ENCODE measurements at regions not wholly inside any gene's neighbourhood (a gene's known extent, or its start where the extent isn't known, plus 50 kb on each side); places are given as distances from the start of the nearest gene placed in this dataset.

GRCh38 chr6:23175391-23175790, 606.0 kb downstream of the HDGFL1 start:
- dilution Hi-C loops (cut with MboI; ENCODE audit: extremely low pct_ligation_motif_present, low sequenced_read_pairs) = no loop called here
- ChIA-PET POLR2A (no interaction called here), CTCF (no interaction called here)
- H3K4me2 ChIP-seq (ENCODE audit: insufficient read depth, low read length) = no peak overlapping the region
- no peaks in the 10 kb centered on the region for H3K27me3 ChIP-seq (ENCODE audit: control insufficient read depth in 2 of 2, insufficient read depth in 2 of 2, low read length in 2 of 2)
- no peaks in the 10 kb centered on the region for H3K36me3 ChIP-seq (ENCODE audit: control insufficient read depth in 2 of 2, extremely low read depth in 1 of 2, insufficient read depth in 2 of 2, low read length in 2 of 2)
- H3K79me2 ChIP-seq (ENCODE audit: control insufficient read depth, insufficient read depth, low read length) = no peaks in the 10 kb centered on the region
- no TSS peak for BruUV-seq (replicated peaks)
- no peak overlapping the region for H3K9ac ChIP-seq (replicated peaks; ENCODE audit: extremely low read depth, insufficient read depth, low read length)
- H3K4me3 ChIP-seq (replicated peaks in 1 of 3; ENCODE audit: insufficient read depth in 1 of 3, low read depth in 1 of 3, low read length in 3 of 3) = no peak overlapping the region
- H3K9me1 ChIP-seq (replicated peaks; ENCODE audit: control insufficient read depth, extremely low read depth, insufficient read depth, low read length) = no peaks in the 10 kb centered on the region
- H3K4me1 ChIP-seq (ENCODE audit: control insufficient read depth, extremely low read depth, insufficient read depth, low read length) = no peaks in the 10 kb centered on the region
- no peak for FAIRE-seq
- H4K20me1 ChIP-seq (replicated peaks; ENCODE audit: control insufficient read depth, extremely low read depth, insufficient read depth, low read length) = no peaks in the 10 kb centered on the region
- TF ChIP-seq POLR2A (IDR thresholded peaks at IDR 0.05; ENCODE audit: low read depth, low read length) (no peak), POLR2AphosphoS5 (IDR thresholded peaks at IDR 0.05; ENCODE audit: insufficient read depth, low read depth, low read length) (no peak), FOS (IDR thresholded peaks at IDR 0.05; ENCODE audit: borderline replicate concordance, insufficient read depth, low read length) (no peak), GATA2 (IDR thresholded peaks at IDR 0.05; ENCODE audit: insufficient read depth, insufficient read length, low read depth, low read length) (no peak), EZH2 (IDR thresholded peaks at IDR 0.05; ENCODE audit: borderline replicate concordance, low read depth, low read length, severe bottlenecking) (no peak)
- H2AFZ ChIP-seq (ENCODE audit: low read depth, low read length) = no peak overlapping the region
- intact Hi-C loops (cut with micrococcal nuclease) = no loop called here
- no peaks in the 10 kb centered on the region for H3K9me3 ChIP-seq (replicated peaks; ENCODE audit: control insufficient read depth, insufficient read depth, low read length)
- DNase-seq (ENCODE audit: low read depth, low spot score) = no peak
- H3K27ac ChIP-seq (ENCODE audit: insufficient read depth, low read depth, low read length) = no peak overlapping the region

GRCh38 chr6:23176471-23176870, 607.1 kb downstream of the HDGFL1 start:
- POLR2A ChIA-PET = no interaction called here
- no peaks in the 10 kb centered on the region for H3K36me3 ChIP-seq (ENCODE audit: control insufficient read depth in 2 of 2, extremely low read depth in 1 of 2, insufficient read depth in 2 of 2, low read length in 2 of 2)
- TF ChIP-seq EZH2 (IDR thresholded peaks at IDR 0.05; ENCODE audit: borderline replicate concordance, low read depth, low read length, severe bottlenecking) (no peak), GATA2 (IDR thresholded peaks at IDR 0.05; ENCODE audit: insufficient read depth, insufficient read length, low read depth, low read length) (no peak), MYC (IDR thresholded peaks at IDR 0.05; ENCODE audit: low read depth, low read length) (no peak), MAX (IDR thresholded peaks at IDR 0.05; ENCODE audit: insufficient read depth, insufficient read length) (no peak), POLR2AphosphoS5 (IDR thresholded peaks at IDR 0.05; ENCODE audit: insufficient read depth, low read depth, low read length) (no peak), CTCF (IDR thresholded peaks at IDR 0.05; ENCODE audit: extremely low read depth in 1 of 2, insufficient read depth in 1 of 2, low read depth in 1 of 2, low read length in 2 of 2) (no peak), POLR2A (IDR thresholded peaks at IDR 0.05; ENCODE audit: low read depth, low read length) (no peak), FOS (IDR thresholded peaks at IDR 0.05; ENCODE audit: borderline replicate concordance, insufficient read depth, low read length) (no peak), JUN (IDR thresholded peaks at IDR 0.05; ENCODE audit: borderline replicate concordance, insufficient read depth, insufficient read length, low read depth) (no peak)
- H3K27ac ChIP-seq (ENCODE audit: insufficient read depth, low read depth, low read length) = no peak overlapping the region
- DNase-seq (ENCODE audit: low read depth, low spot score) (no peak), FAIRE-seq (no peak)
- no peaks in the 10 kb centered on the region for H3K79me2 ChIP-seq (ENCODE audit: control insufficient read depth, insufficient read depth, low read length)
- H3K4me3 ChIP-seq (replicated peaks in 1 of 3; ENCODE audit: insufficient read depth in 1 of 3, low read depth in 1 of 3, low read length in 3 of 3) = no peak overlapping the region
- H3K9me1 ChIP-seq (replicated peaks; ENCODE audit: control insufficient read depth, extremely low read depth, insufficient read depth, low read length) = no peaks in the 10 kb centered on the region
- CTCF ChIA-PET = no interaction called here
- no peak overlapping the region for H2AFZ ChIP-seq (ENCODE audit: low read depth, low read length)
- intact Hi-C loops (cut with micrococcal nuclease) (no loop called here), dilution Hi-C loops (cut with MboI; ENCODE audit: extremely low pct_ligation_motif_present, low sequenced_read_pairs) (no loop called here)
- H3K9me3 ChIP-seq (replicated peaks; ENCODE audit: control insufficient read depth, insufficient read depth, low read length) = no peaks in the 10 kb centered on the region
- BruUV-seq (replicated peaks) = no TSS peak
- no peaks in the 10 kb centered on the region for H3K4me1 ChIP-seq (ENCODE audit: control insufficient read depth, extremely low read depth, insufficient read depth, low read length)
- no peak overlapping the region for H3K4me2 ChIP-seq (ENCODE audit: insufficient read depth, low read length)
- H3K27me3 ChIP-seq (ENCODE audit: control insufficient read depth in 2 of 2, insufficient read depth in 2 of 2, low read length in 2 of 2) = no peaks in the 10 kb centered on the region
- no peaks in the 10 kb centered on the region for H4K20me1 ChIP-seq (replicated peaks; ENCODE audit: control insufficient read depth, extremely low read depth, insufficient read depth, low read length)
- H3K9ac ChIP-seq (replicated peaks; ENCODE audit: extremely low read depth, insufficient read depth, low read length) = no peak overlapping the region
